Central memory CD8-positive, alpha-beta T cell (primary cell): ENCODE measurements at regions not wholly inside any gene's neighbourhood (a gene's known extent, or its start where the extent isn't known, plus 50 kb on each side); places are given as distances from the start of the nearest gene placed in this dataset.

Experiments used
- ATAC-seq: fragments of 150-1000 bp; cut with Tn5 transposase; replicated peaks from 2 replicates; pipeline ENCODE4 v1.10.0; 2022; ENCODE audit warnings: mild to moderate bottlenecking, moderate FRiP score, moderate number of reproducible peaks; ENCODE audit not compliant: poor library complexity, severe bottlenecking; ENCODE audit errors: extremely low read depth
- DNase-seq, 2 donors: peaks; one replicate each; pipeline ENCODE4 v3.0.0; 2021; ENCODE audit warnings: low spot score in 2 of 2
- H3K27ac Mint-ChIP-seq: one replicate; pipeline ENCODE4 v1.8.0; 2022; ENCODE audit warnings: low read depth, mild to moderate bottlenecking, moderate library complexity, mixed read lengths
- H3K27me3 Mint-ChIP-seq: one replicate; pipeline ENCODE4 v1.8.0; 2022; ENCODE audit warnings: mixed read lengths
- H3K36me3 Mint-ChIP-seq: one replicate; pipeline ENCODE4 v1.8.0; 2022; ENCODE audit warnings: mild to moderate bottlenecking, moderate library complexity, mixed read lengths; ENCODE audit not compliant: insufficient read depth
- H3K4me1 Mint-ChIP-seq: one replicate; pipeline ENCODE4 v1.8.0; 2022; ENCODE audit warnings: mixed read lengths
- H3K4me3 Mint-ChIP-seq: one replicate; pipeline ENCODE4 v1.8.0; 2022; ENCODE audit warnings: mild to moderate bottlenecking, moderate library complexity, mixed read lengths
- H3K9me3 Mint-ChIP-seq: one replicate; pipeline ENCODE4 v1.8.0; 2022; ENCODE audit warnings: mixed read lengths

- H3K9me3 Mint-ChIP-seq = peaks cover 4% of the 10 kb centered on the region
- H3K36me3 Mint-ChIP-seq = no peaks in the 10 kb centered on the region
- DNase-seq = no peak
- H3K4me3 Mint-ChIP-seq = no peak overlapping the region
- no peak for ATAC-seq
- no peaks in the 10 kb centered on the region for H3K4me1 Mint-ChIP-seq
- H3K27ac Mint-ChIP-seq = no peak overlapping the region
- peaks cover 61% of the 10 kb centered on the region for H3K27me3 Mint-ChIP-seq
Measured at GRCh38 chr17:51524524-51524923, 264.2 kb downstream of the UTP18 start.

GRCh38 chr17:51526507-51526906, 266.2 kb downstream of the UTP18 start:
- Mint-ChIP-seq H3K4me1 (no peaks in the 10 kb centered on the region), H3K4me3 (no peak overlapping the region), H3K36me3 (no peaks in the 10 kb centered on the region), H3K9me3 (peaks cover 4% of the 10 kb centered on the region), H3K27ac (no peak overlapping the region), H3K27me3 (peaks cover 67% of the 10 kb centered on the region)
- ATAC-seq (no peak), DNase-seq (no peak)

GRCh38 chr17:51527225-51527982, 267.1 kb downstream of the UTP18 start:
- no peak overlapping the region for H3K4me3 Mint-ChIP-seq
- DNase-seq = no peak
- H3K4me1 Mint-ChIP-seq = no peaks in the 10 kb centered on the region
- ATAC-seq = no peak
- no peaks in the 10 kb centered on the region for H3K36me3 Mint-ChIP-seq
- H3K9me3 Mint-ChIP-seq = peaks cover 4% of the 10 kb centered on the region
- H3K27ac Mint-ChIP-seq = no peak overlapping the region
- H3K27me3 Mint-ChIP-seq = peaks cover 61% of the 10 kb centered on the region

- ATAC-seq (no peak), DNase-seq (no peak)
- Mint-ChIP-seq H3K27me3 (peaks cover 68% of the 10 kb centered on the region), H3K9me3 (peaks cover 4% of the 10 kb centered on the region), H3K27ac (no peak overlapping the region), H3K4me1 (no peaks in the 10 kb centered on the region), H3K36me3 (no peaks in the 10 kb centered on the region), H3K4me3 (no peak overlapping the region)
Measured at GRCh38 chr17:51528111-51528510, 267.8 kb downstream of the UTP18 start.

GRCh38 chr17:51533219-51533618, 272.9 kb downstream of the UTP18 start:
- no peaks in the 10 kb centered on the region for H3K4me1 Mint-ChIP-seq
- no peak for DNase-seq
- no peaks in the 10 kb centered on the region for H3K36me3 Mint-ChIP-seq
- H3K4me3 Mint-ChIP-seq = no peak overlapping the region
- no peak overlapping the region for H3K27ac Mint-ChIP-seq
- peaks cover 38% of the 10 kb centered on the region for H3K27me3 Mint-ChIP-seq
- no peaks in the 10 kb centered on the region for H3K9me3 Mint-ChIP-seq
- no peak for ATAC-seq

GRCh38 chr17:51533821-51534220, 273.5 kb downstream of the UTP18 start:
- H3K4me1 Mint-ChIP-seq = no peaks in the 10 kb centered on the region
- peaks cover 43% of the 10 kb centered on the region for H3K27me3 Mint-ChIP-seq
- H3K9me3 Mint-ChIP-seq = no peaks in the 10 kb centered on the region
- ATAC-seq = no peak
- H3K36me3 Mint-ChIP-seq = no peaks in the 10 kb centered on the region
- no peak overlapping the region for H3K4me3 Mint-ChIP-seq
- no peak overlapping the region for H3K27ac Mint-ChIP-seq
- no peak for DNase-seq

- H3K9me3 Mint-ChIP-seq = no peaks in the 10 kb centered on the region
- peaks cover 36% of the 10 kb centered on the region for H3K27me3 Mint-ChIP-seq
- DNase-seq (no peak), ATAC-seq (no peak)
- H3K27ac Mint-ChIP-seq = no peak overlapping the region
- no peak overlapping the region for H3K4me3 Mint-ChIP-seq
- no peaks in the 10 kb centered on the region for H3K4me1 Mint-ChIP-seq
- H3K36me3 Mint-ChIP-seq = peaks cover 2% of the 10 kb centered on the region
Measured at GRCh38 chr17:51536627-51537026, 276.3 kb downstream of the UTP18 start.

GRCh38 chr17:51537996-51538550, 277.7 kb downstream of the UTP18 start:
- Mint-ChIP-seq H3K4me1 (no peaks in the 10 kb centered on the region), H3K27me3 (peaks cover 34% of the 10 kb centered on the region), H3K27ac (no peak overlapping the region), H3K36me3 (peaks cover 2% of the 10 kb centered on the region), H3K4me3 (no peak overlapping the region), H3K9me3 (no peaks in the 10 kb centered on the region)
- ATAC-seq (no peak), DNase-seq (no peak)

GRCh38 chr17:51540151-51540550, 279.8 kb downstream of the UTP18 start:
- H3K4me1 Mint-ChIP-seq = no peaks in the 10 kb centered on the region
- no peaks in the 10 kb centered on the region for H3K9me3 Mint-ChIP-seq
- no peak for DNase-seq
- no peak for ATAC-seq
- peaks cover 28% of the 10 kb centered on the region for H3K27me3 Mint-ChIP-seq
- H3K4me3 Mint-ChIP-seq = no peak overlapping the region
- H3K27ac Mint-ChIP-seq = no peak overlapping the region
- H3K36me3 Mint-ChIP-seq = peaks cover 2% of the 10 kb centered on the region

GRCh38 chr17:51541215-51541614, 280.9 kb downstream of the UTP18 start:
- H3K9me3 Mint-ChIP-seq = no peaks in the 10 kb centered on the region
- no peak for DNase-seq
- peaks cover 28% of the 10 kb centered on the region for H3K27me3 Mint-ChIP-seq
- no peak for ATAC-seq
- no peak overlapping the region for H3K27ac Mint-ChIP-seq
- H3K4me1 Mint-ChIP-seq = no peaks in the 10 kb centered on the region
- H3K36me3 Mint-ChIP-seq = peaks cover 2% of the 10 kb centered on the region
- H3K4me3 Mint-ChIP-seq = no peak overlapping the region

- H3K27me3 Mint-ChIP-seq = peaks cover 12% of the 10 kb centered on the region
- no peaks in the 10 kb centered on the region for H3K36me3 Mint-ChIP-seq
- H3K27ac Mint-ChIP-seq = no peak overlapping the region
- H3K4me1 Mint-ChIP-seq = no peaks in the 10 kb centered on the region
- H3K9me3 Mint-ChIP-seq = no peaks in the 10 kb centered on the region
- ATAC-seq (no peak), DNase-seq (no peak)
- H3K4me3 Mint-ChIP-seq = no peak overlapping the region
Measured at GRCh38 chr17:51546114-51546513, 285.8 kb downstream of the UTP18 start.

GRCh38 chr17:51548125-51548524, 287.8 kb downstream of the UTP18 start:
- Mint-ChIP-seq H3K4me1 (no peaks in the 10 kb centered on the region), H3K27ac (no peak overlapping the region), H3K36me3 (no peaks in the 10 kb centered on the region), H3K9me3 (no peaks in the 10 kb centered on the region), H3K27me3 (peaks cover 15% of the 10 kb centered on the region), H3K4me3 (no peak overlapping the region)
- DNase-seq = no peak
- ATAC-seq = no peak

- Mint-ChIP-seq H3K27ac (no peak overlapping the region), H3K36me3 (no peaks in the 10 kb centered on the region), H3K4me3 (no peak overlapping the region), H3K9me3 (no peaks in the 10 kb centered on the region), H3K27me3 (peaks cover 48% of the 10 kb centered on the region), H3K4me1 (no peaks in the 10 kb centered on the region)
- no peak for DNase-seq
- ATAC-seq = no peak
Measured at GRCh38 chr17:51555153-51555552, 294.8 kb downstream of the UTP18 start.
